IMR-90 (cell line): ENCODE measurements at regions not wholly inside any gene's neighbourhood (a gene's known extent, or its start where the extent isn't known, plus 50 kb on each side); places are given as distances from the start of the nearest gene placed in this dataset.

Experiments
- CEBPB ChIP-seq: IDR thresholded peaks from 2 replicates; pipeline ENCODE4 v1.6.1; 2012; ENCODE audit warnings: low read depth, low read length, improper control_type of control experiment
- ELK1 ChIP-seq: fragments of 150-350 bp; IDR thresholded peaks from 2 replicates; pipeline ENCODE4 v1.6.1; 2016; ENCODE audit warnings: low read depth, mild to moderate bottlenecking, low read length, moderate library complexity, borderline replicate concordance
- MAFK ChIP-seq: IDR thresholded peaks from 2 replicates; pipeline ENCODE4 v1.6.1; 2012; ENCODE audit warnings: low read depth, low read length, improper control_type of control experiment
- MAZ ChIP-seq: IDR thresholded peaks from 2 replicates; pipeline ENCODE4 v1.6.1; 2012; ENCODE audit warnings: low read depth, mild to moderate bottlenecking, low read length, improper control_type of control experiment, moderate library complexity, borderline replicate concordance

GRCh38 chr3:159764490-159765029 lies 224.1 kb upstream of the IL12A start (continued):
- TF ChIP-seq MAFK (no peak), CEBPB (no peak), ELK1 (no peak), MAZ (no peak)
